ENCODE measurements at regions not wholly inside any gene's neighbourhood (a gene's known extent, or its start where the extent isn't known, plus 50 kb on each side); places are given as distances from the start of the nearest gene placed in this dataset.

DNA sequence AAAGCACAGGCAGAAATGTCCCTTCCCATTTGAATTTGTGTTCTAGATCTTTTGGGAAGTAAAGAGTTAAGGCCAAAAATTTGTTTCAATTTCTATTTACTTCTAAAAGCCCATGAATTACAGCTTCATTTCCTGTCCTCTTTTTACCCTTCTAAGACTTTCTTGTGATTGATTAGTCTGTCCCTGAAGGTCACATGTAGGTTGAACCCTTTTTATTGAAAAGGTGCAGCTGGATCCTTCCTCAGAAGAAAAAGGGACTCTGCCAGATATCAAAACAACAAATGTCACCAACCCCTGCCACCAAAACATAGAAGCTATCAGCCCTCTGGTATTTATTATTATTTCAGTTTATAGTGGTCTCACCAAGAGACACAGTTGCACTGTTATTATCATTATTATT, 424.9 kb upstream of the DPP6 start:
- Histone ChIP-seq H3K27ac (no peak overlapping the region), H3K9ac (no peak overlapping the region), H3K27me3 (no peaks in the 10 kb centered on the region), H3K4me1 (no peaks in the 10 kb centered on the region), H3F3A (ENCODE audit: low read depth) (no peaks in the 10 kb centered on the region), H4K20me1 (ENCODE audit: low read depth) (no peaks in the 10 kb centered on the region), H3K9me3 (ENCODE audit: low read depth) (peaks cover 8% of the 10 kb centered on the region), H3K4me3 (no peak overlapping the region), H3K79me2 (ENCODE audit: low read depth) (no peaks in the 10 kb centered on the region), H2AFZ (replicated peaks) (no peak overlapping the region), H3K36me3 (no peaks in the 10 kb centered on the region), H3K4me2 (no peak overlapping the region)
- Mint-ChIP-seq H3K27ac (no peak overlapping the region), H3K27me3 (ENCODE audit: insufficient read depth, low read depth) (peaks cover 2% of the 10 kb centered on the region), H3K4me1 (no peaks in the 10 kb centered on the region), H3K4me3 (no peak overlapping the region), H3K36me3 (no peaks in the 10 kb centered on the region), H3K9me3 (peaks cover 21% of the 10 kb centered on the region)
- DNase-seq (ENCODE audit: low spot score) = no peak
- TF ChIP-seq EZH2 (IDR thresholded peaks at IDR 0.05) (no peak), EZH2phosphoT487 (IDR thresholded peaks at IDR 0.05) (no peak)
- TF ChIP-seq, protein P1, sequence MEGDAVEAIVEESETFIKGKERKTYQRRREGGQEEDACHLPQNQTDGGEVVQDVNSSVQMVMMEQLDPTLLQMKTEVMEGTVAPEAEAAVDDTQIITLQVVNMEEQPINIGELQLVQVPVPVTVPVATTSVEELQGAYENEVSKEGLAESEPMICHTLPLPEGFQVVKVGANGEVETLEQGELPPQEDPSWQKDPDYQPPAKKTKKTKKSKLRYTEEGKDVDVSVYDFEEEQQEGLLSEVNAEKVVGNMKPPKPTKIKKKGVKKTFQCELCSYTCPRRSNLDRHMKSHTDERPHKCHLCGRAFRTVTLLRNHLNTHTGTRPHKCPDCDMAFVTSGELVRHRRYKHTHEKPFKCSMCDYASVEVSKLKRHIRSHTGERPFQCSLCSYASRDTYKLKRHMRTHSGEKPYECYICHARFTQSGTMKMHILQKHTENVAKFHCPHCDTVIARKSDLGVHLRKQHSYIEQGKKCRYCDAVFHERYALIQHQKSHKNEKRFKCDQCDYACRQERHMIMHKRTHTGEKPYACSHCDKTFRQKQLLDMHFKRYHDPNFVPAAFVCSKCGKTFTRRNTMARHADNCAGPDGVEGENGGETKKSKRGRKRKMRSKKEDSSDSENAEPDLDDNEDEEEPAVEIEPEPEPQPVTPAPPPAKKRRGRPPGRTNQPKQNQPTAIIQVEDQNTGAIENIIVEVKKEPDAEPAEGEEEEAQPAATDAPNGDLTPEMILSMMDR (IDR thresholded peaks at IDR 0.05) = no peak

DNA sequence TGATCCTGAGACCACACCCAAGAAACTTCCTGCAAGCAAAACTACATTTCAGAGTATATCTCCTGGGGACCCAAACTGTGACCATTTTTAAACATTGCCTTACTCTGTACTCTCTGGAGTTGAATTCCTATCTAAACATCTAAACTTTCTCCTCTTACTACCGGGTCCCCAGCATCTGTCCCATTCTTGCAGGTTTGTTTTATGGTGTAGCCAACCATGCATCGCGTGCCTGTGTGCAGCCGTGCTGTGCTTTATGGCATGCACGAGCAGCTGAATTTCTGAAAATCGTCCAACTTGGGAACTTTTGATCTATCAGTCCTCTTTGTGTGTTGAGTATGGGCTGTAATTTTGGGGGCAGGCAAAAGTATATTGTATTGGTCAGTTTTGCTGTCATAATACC, 423.8 kb upstream of the DPP6 start:
- Mint-ChIP-seq H3K36me3 (no peaks in the 10 kb centered on the region), H3K27me3 (ENCODE audit: insufficient read depth, low read depth) (peaks cover 2% of the 10 kb centered on the region), H3K4me1 (peaks cover 4% of the 10 kb centered on the region), H3K27ac (no peak overlapping the region), H3K4me3 (no peak overlapping the region), H3K9me3 (peaks cover 20% of the 10 kb centered on the region)
- H4K20me1 ChIP-seq (ENCODE audit: low read depth) = no peaks in the 10 kb centered on the region
- no peaks in the 10 kb centered on the region for H3K4me1 ChIP-seq
- TF ChIP-seq EZH2phosphoT487 (IDR thresholded peaks at IDR 0.05) (no peak), EZH2 (IDR thresholded peaks at IDR 0.05) (no peak)
- TF ChIP-seq, protein P1 (IDR thresholded peaks at IDR 0.05) = no peak
- no peak overlapping the region for H3K4me2 ChIP-seq
- H3F3A ChIP-seq (ENCODE audit: low read depth) = no peaks in the 10 kb centered on the region
- H3K9ac ChIP-seq = no peak overlapping the region
- no peaks in the 10 kb centered on the region for H3K27me3 ChIP-seq
- no peak for DNase-seq (ENCODE audit: low spot score)
- no peak overlapping the region for H3K4me3 ChIP-seq
- no peaks in the 10 kb centered on the region for H3K79me2 ChIP-seq (ENCODE audit: low read depth)
- H3K36me3 ChIP-seq = no peaks in the 10 kb centered on the region
- no peak overlapping the region for H2AFZ ChIP-seq (replicated peaks)
- H3K27ac ChIP-seq = no peak overlapping the region
- peaks cover 10% of the 10 kb centered on the region for H3K9me3 ChIP-seq (ENCODE audit: low read depth)

DNA sequence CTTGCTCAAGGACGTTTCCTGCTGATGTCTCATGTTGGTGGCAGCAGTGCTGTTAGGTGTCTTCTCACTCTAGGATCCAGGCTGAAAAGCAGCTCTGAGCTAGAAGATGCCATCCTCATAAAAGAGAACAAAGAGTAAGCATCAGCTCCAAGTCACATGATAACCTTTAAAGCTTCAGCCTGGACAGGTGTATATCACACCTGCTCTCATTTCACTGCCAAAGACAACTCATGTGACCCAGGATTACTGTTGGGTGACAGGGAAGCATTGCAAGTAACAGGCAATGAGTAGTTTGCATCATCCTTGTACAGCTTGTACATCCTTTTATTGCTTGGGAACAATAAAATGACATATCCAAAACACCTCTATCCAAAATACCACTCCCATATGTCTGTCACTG, 423.4 kb upstream of the DPP6 start:
- H3F3A ChIP-seq (ENCODE audit: low read depth) = no peaks in the 10 kb centered on the region
- H3K9ac ChIP-seq = no peak overlapping the region
- H3K4me3 Mint-ChIP-seq = no peak overlapping the region
- no peaks in the 10 kb centered on the region for H3K36me3 Mint-ChIP-seq
- H3K27ac ChIP-seq = no peak overlapping the region
- H3K4me3 ChIP-seq = no peak overlapping the region
- TF ChIP-seq, protein P1 (IDR thresholded peaks at IDR 0.05) = no peak
- TF ChIP-seq EZH2phosphoT487 (IDR thresholded peaks at IDR 0.05) = no peak
- no peak for TF ChIP-seq EZH2 (IDR thresholded peaks at IDR 0.05)
- no peak overlapping the region for H3K4me2 ChIP-seq
- no peaks in the 10 kb centered on the region for H3K79me2 ChIP-seq (ENCODE audit: low read depth)
- H3K27ac Mint-ChIP-seq = no peak overlapping the region
- H3K4me1 ChIP-seq = no peaks in the 10 kb centered on the region
- no peaks in the 10 kb centered on the region for H3K27me3 ChIP-seq
- H3K4me1 Mint-ChIP-seq = peaks cover 5% of the 10 kb centered on the region
- peaks cover 24% of the 10 kb centered on the region for H3K9me3 Mint-ChIP-seq
- no peak overlapping the region for H2AFZ ChIP-seq (replicated peaks)
- peaks cover 2% of the 10 kb centered on the region for H3K27me3 Mint-ChIP-seq (ENCODE audit: insufficient read depth, low read depth)
- H3K9me3 ChIP-seq (ENCODE audit: low read depth) = peaks cover 12% of the 10 kb centered on the region
- no peaks in the 10 kb centered on the region for H3K36me3 ChIP-seq
- no peaks in the 10 kb centered on the region for H4K20me1 ChIP-seq (ENCODE audit: low read depth)
- no peak for DNase-seq (ENCODE audit: low spot score)

All from neural progenitor cell (in vitro differentiated cells).